ENCODE measurements at regions not wholly inside any gene's neighbourhood (a gene's known extent, or its start where the extent isn't known, plus 50 kb on each side); places are given as distances from the start of the nearest gene placed in this dataset.

DNA sequence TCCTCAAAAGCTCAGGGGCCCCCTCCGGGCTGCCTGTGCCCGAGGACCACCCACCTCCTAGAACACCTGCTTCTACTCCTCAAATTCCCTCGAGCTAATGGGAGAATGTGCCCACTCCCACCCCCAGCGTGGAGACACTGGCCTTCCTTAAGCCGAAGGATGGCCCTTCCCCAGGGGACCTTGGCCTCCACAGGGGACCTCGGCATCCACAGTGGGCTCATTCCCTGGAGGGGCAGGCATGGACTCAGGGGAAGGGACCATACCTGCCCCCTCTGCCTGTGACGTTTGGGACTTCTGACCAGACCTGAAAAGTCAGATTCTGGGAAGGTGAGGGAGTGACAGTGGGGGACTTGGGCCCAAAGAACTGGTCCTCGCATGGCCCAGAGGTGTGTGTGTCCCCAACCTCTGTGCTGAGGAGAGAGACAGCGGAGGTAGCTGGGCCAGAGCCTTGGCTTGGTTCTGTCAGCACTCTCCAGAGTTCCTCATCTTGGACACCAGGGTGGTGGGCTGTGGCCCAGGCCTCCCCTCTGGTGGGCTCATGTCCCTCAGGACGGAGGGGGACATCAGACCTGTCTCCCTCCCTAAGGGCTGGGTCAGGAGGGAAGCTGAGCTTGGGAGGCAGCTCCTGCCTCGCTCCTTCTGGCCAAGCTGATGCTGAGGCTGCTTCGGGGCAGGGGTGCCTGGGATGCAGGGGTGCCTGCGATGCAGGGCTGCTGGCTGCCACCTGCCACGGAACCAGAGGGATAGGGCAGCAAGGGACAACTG, 240.4 kb downstream of the HAUS1 start:
- no peak for DNase-seq (ENCODE audit: low spot score)

DNA sequence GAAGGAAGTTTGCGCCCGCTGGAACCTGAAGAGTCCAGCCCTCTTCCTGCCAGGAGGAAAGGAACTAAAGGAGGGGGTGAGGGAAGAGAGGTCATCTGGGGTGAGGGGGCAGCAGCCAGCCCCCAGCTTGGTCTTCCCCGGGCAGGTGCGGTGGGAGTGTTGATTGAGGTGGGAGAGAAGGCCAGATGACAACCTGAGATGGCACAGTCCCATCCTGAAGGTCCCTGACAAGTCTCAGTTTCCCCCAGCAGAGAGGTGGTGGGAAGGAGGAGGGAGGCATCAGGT, 240.9 kb downstream of the HAUS1 start:
- DNase-seq (ENCODE audit: low spot score): no peak

DNA sequence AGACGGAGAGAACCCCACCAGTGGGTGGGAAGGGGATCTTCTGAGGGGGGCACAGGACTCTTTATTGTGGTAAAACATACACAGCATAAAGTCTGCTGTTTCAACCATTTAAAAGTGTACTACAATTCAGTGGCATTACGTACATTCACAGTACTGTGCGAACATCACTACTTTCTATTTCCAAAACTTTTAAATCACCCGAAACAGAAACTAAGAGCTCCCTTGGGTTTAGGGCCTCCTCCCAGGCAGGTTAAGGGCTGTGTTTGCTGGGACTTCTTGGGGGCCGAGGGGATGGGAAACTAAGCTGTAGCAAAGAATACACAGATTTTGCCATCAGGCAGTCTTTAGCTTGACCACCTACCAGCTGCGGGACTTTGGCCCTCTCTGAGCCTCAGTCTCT, 242.0 kb downstream of the HAUS1 start:
- no peak for DNase-seq (ENCODE audit: low spot score)

DNA sequence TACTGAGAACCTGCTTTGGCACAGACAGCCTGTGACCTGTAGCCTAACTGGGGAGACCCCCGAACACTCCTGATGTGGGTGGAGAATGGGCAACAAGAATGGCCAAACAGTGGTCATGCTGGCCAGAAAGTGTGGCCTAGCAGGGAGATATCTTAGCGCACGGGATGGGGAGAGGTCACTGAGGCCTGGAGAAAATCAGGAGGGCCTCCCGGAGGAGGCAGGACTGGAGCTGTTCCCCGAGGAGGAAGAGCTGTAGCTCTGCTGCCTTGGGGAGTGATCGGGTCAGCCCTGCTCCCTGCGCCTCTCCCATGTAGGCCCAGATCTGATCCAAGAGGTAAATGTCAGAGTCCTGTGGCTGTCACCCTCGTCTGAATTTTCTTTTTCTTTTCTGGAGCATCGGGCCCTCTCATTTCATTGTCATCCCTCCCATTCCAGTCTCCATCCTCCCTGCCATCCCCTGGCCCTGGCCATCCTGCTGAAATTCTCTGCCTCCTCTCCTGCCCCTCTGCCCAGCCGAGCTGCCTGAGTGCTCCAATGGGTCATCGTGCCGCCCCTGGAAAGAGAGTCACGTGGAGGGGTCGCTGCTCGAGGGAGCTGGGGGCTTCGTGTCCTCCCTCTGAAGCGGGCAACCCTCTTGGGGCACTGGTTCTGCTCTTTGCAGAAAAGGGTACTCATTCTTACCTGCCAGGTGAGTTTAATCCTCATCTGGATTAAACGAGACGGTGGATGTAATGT, 242.9 kb downstream of the HAUS1 start:
- DNase-seq (ENCODE audit: low spot score): no peak

DNA sequence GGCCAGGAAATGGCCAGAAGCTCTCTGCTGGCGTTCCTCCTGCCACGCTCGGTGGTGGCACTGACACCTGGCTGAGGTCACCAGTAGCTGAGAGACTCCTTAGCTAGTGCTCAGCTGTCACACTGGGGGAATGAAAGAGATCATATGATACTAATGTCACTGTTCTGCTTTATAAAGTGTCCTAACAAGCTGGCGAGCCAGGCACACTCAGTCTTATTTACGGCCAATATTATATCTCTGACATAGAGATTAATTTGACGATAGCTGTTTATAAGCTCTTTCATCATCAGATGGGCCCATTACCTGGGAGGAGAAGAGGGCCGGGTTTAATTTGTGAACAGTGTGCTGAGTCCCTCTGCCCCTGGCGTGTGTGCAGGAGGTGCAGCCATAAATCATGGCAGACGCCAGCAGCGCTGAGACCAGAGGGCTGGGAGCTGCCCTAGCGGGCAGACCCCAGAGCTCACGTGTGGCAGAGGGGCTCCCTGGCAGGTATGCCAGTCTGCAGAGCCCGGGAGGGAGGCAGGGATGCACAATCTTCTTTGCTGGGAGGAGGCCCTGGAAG, 246.5 kb downstream of the HAUS1 start:
- no peak for DNase-seq (ENCODE audit: low spot score)

DNA sequence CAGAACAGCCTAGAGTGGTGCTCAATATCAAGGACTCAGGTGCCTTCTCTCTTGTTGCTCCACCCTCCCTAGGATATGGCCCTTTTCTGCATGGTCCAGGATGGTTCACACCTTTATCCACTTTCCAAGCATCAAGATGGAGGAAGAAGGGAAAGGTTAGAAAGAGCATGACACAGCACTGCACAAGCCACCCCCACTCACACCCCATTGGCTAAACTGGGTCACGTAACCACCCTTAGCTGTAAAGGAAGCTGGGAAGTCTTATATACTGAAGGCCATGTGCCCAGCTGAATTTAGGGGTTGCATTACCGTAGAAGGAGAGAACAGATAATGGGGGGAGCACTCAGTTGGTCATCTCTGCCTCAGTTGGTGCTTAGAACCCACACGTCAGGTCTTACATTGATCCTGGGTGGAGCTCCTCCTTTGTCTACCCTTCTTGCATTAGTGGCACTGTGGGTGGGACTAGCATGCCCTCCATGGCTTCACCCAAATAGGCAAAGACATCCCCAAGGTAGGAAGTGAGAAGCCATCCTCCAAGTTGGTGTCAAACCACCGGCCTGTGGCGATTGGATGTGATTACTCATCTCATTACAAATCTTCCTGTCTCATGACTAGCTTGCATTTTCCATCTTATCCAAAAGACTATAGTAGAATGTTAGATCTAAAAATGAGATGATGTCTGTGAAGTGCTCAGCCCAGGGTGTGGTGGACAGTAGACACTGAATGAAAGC, 248.5 kb downstream of the HAUS1 start:
- no peak for DNase-seq (ENCODE audit: low spot score)

DNA sequence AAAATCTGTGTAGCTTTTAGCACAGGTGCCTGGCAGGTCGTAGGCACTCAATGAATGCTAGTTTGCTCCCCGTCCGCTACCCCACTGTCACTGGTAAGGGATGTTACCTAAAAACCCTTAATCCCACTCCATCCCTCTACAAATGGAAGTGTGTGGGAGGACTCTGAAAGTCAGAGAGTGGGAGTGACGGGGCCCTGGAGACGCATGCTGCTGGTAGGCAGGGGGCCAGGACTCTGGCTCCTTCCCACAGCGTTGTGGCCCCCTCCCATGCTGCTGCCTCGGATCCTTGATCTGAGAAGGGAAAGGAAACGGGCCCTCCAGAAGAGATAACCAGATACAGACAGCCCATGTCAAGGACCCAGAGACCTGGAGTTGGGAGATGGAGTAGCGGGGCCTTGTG, 249.3 kb downstream of the HAUS1 start:
- no peak for DNase-seq (ENCODE audit: low spot score)

DNA sequence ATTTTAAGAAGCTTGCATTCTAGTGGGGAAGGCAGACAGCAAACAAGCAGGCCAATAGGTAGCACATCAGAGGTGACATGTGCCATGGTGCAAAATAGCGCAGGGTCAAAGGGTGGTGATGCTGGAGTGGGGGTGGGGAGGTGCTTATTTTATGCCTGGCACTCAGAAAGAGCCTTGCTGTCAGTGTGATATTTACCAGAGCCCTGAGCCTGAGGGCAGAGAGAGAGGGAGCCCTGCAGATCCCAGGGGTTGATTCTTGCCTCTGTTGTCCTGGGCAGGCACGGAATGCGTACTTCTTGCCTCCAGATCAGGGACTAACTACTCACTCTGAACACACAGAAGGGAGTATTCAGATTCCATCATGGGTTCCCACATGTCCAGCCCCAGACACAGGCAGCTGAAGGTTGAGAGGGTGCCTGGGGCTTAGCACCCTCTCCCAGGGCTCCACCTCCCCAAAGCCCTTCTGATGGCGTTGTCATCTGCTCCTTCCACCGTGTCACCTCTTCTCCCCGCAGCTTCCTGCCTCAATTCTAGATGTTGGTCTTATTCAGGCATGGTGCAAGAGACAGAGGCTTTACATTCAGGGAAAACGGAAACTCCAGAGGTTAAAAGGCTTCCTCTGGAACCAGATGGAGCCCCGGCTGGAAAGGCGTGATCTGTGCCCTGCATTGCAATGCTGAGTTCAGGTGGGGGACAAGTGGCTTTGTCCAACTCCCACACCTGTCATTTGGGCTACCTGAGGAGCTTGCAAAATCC, 252.3 kb downstream of the HAUS1 start:
- no peak for DNase-seq (ENCODE audit: low spot score)

DNA sequence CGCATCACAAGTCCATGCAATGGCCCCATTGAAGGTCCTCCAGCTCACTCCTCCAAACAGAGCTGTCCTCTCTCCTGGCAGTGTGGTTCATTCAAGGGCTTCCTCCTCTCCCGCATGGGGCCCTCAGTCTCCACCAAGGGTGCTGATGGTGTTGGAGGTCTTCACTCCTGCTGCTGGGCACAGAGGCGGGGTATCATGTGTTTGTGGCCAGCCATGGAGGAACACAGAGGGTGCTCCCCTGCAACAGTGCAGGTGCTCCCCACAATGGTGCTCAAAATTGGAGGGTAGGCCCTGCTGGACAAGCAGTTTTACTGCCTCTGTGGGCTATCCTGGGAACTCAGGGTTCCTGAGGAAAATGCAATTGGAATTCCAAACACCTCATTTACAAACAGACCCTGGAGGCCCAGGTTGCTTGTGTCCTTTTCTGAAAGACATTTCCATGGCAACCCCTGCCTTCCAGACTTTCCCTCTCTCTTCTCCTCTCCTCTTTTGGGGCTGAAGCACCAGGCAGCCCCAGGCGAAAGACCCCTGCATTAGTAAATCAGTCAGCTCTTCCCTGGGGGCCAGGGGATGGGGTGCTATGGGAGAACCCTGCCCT, 256.0 kb downstream of the HAUS1 start:
- DNase-seq (ENCODE audit: low spot score): no peak

DNA sequence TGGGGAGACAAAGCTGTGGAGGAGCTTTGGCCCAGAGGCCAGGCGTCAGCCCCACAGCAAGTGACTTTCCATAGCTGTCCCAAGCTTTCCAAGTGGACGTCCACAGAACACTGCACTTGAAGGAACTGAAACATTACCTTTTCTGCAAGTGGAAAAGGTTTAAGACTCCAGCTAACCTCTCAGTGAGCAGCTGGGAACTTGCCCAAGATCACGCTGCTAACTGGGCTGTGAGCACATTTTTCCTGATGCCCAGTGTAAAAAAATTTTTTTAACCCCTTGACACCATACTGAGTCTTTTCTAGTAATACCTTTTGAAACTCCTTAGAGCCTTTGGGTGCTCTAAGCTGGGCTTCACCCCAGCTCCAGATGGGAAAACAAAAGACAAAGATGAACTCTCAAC, 256.7 kb downstream of the HAUS1 start:
- no peak for DNase-seq (ENCODE audit: low spot score)

DNA sequence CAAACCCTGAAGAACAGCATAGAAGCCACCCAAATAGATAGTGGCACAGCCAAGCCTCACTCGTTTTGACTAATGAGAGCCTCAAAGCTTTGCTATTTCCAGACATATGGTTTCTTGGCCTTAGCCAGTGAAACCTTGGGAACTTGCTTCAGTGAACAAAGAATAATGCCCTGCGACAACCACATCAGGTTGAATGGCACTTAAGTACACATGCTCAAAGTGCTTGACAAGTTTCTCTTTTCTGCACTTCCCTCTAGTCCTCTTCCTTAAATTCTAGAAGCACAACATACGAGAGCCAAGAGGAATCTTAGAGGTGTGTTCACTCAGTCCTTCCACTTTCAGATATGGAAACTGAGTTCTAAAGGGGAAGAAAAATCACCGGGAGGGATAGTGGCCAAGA, 258.3 kb downstream of the HAUS1 start:
- no peak for DNase-seq (ENCODE audit: low spot score)

DNA sequence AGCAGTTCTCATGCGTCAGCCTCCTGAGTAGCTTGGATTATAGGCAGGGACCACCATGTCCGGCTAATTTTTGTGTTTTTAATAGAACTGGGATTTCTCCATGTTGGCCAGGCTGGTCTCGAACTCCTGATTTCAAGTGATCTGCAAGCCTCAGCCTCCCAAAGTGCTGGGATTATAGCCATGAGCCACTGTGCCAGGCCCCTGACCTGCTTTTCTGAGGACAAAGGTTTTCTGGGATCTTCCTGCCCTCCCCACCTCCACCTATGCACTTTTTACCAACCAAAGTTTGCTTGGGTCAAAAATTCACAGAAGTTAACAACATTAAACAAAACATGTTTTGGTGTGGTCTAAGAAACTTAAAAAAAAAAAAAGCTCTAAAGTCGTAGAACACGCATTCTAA, 259.9 kb downstream of the HAUS1 start:
- no peak for DNase-seq (ENCODE audit: low spot score)

DNA sequence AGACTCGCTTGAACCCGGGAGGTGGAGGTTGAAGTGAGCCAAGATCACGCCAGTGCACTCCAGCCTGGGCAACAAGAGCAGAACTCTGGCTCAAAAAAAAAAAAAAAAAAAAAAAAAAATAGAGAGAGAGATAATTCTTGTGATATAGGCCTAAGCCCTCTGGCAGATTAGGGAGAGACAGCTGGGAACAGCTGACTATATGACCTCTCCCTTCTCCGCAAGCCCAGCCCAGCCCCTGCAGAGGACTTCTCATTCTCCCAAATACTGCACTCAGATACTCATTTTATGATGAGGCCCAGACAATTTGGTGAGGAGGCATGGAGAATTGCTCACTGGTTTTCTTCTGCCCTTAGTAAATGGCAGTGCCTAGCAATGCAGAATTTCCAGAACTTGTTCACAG, 262.0 kb downstream of the HAUS1 start:
- DNase-seq (ENCODE audit: low spot score): no peak

DNA sequence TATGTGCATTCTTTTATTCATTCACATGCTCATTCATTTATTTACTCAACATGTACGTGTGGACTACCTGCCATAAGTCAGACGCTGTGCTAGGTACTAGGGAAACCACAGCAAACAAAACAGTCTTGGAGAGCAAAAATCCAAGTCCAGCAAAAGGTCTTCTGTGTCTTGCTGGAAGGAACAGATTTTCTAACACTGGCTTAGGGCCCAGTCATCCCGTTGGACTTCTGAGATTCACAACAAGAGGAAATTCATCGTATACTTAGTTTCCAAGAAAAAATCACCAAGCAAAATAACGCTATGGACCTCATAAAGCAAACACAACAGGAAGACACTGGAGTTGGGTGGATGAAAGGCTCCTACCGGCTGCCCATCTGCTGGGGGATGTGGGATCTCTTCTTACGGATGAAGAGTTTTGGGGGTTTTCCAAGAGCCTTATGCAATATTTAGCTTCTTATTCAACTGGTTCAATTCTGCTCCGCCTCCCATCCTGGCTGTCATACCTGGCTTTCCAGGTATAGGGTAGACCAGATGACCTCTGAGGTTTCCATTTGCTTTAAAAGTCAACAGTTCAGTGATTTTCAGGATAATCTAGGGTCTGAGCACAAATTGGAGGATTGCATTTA, 262.7 kb downstream of the HAUS1 start:
- DNase-seq (ENCODE audit: low spot score): no peak

DNA sequence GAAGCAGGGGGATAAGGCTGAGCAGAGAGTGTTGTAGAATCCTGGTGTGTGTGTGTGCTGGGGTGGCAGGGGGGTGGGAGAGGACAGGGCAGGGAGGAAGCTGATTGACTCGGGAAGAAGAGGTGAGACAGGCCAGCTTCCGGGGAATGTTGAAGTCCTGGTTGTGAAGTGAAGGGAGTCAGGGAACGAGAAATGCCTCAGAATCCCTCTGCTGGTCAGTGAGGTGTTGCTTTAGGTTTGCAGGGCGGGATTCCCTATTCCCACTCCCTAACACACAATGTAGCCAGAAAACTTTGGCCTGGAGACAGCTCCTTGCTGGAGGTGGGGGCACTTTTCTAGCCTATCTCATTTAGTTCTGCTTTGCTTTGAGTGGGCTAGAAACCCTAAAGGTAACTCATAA, 265.1 kb downstream of the HAUS1 start:
- DNase-seq (ENCODE audit: low spot score): no peak

DNA sequence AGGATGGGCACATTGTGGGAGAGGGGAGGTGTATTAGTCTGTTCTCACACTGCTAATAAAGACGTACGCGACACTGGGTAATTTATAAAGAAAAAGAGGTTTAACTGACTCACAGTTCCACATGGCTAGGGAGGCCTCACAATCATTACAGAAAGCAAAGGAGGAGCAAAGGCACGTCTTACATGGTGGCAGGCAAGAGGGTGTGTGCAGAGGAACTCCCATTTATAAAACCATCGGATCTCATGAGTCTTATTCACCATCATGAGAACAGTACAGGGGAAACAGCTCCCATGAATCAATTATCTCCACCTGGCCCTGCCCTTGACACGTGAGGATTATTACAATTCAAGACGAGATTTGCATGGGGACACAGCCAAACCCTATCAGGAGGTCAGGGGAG, 266.7 kb downstream of the HAUS1 start:
- no peak for DNase-seq (ENCODE audit: low spot score)

DNA sequence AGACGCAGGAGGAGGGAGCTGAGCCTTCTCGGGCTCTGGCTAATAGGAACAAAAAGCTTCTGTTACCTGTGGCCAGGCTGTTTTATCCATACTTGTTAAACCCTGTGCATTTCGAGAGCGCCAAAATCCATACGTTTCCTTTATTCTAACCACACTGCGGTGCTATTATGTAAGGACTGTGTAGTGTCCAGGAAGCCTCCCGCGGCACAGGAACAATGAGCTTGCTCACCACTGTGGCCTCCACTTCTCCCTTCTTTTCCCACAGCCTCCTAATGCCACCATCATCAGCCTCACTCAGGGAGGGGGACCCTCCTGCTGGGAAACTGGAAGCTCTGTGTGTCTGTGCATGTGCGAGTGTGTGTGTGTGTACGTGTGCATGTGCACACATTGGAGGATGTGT, 268.5 kb downstream of the HAUS1 start:
- DNase-seq (ENCODE audit: low spot score): no peak

DNA sequence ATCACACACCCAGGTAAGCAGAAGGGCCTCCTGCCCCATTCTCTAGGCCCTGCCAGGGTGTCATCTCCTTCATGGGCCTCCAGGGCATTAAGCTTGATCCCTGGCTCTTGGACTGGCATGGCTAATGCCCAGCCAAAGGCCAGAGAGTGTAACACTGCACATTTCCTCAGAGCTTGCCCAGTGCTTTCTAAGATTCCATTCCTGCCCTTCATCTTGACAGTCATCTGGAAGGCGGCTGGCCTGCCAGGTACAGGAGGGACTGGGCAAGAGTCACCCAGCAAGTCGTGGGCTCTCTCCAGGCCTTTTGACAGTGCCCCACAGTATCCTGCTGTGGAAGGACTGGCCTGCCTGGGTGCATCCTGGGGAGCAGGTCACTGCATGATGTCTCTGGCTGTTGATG, 268.9 kb downstream of the HAUS1 start:
- DNase-seq (ENCODE audit: low spot score): no peak

DNA sequence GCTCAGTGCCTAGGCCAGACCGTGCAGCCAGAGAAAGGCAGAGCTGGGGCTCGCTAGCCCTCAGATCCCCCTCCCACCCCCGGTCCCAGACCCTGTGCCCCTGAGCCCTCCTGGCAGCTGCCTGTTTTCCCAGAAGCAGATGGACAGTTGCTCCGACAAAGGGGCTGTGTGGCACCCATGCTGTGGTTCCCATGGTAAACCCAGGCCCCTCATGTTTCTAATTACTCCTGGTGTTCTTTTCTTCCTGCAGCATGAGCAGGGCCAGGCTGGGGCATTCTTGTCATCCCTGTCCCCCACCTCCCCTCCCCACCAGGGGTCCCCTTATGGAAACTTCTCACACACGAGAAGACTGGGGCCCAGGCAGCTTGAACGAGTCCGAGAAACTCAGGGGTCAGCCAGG, 269.6 kb downstream of the HAUS1 start:
- DNase-seq (ENCODE audit: low spot score): no peak

DNA sequence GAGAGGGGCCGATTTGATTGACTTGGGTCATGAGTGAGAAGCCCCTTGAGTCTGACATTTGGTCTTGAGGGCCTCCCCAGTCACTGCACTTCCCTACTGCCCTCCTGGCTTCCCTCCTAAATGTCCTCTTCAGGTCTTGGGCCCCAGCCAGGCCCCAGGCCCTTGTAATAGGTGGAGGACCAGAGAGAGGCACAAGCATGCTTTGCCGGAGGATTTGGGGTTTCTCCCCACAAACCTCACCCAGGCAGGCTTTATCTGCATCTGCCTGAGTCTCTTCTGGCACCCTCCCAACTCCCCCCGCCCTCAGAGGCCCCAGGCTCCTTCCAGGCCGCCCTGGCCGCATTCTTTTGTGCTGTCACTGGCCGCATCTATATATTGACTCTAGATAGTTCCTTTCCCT, 270.7 kb downstream of the HAUS1 start:
- no peak for DNase-seq (ENCODE audit: low spot score)

DNA sequence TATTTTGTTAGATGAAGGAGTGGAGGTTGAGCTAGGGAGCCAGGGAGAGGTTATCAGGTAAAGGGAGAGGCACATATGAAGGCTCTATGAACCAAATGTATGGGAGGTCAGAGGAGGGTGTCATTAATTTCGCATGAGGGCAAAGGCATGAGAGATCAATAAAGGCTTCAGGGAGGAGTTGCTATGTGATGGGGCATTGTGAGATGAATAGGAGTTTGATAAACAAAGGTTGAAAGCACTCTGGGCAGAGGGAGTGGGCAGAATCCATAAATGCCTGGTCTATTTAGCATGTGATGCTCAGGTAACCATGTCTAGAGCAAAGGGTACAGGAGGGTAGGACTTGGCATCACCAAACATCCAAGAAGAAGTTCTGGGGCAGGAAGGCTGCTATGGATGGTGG, 273.4 kb downstream of the HAUS1 start:
- DNase-seq (ENCODE audit: low spot score): no peak

Measured in mucosa of gallbladder (tissue), 1 donor.